HUES48 (cell line): ENCODE measurements at regions not wholly inside any gene's neighbourhood (a gene's known extent, or its start where the extent isn't known, plus 50 kb on each side); places are given as distances from the start of the nearest gene placed in this dataset.

Source experiments
- H3K27ac ChIP-seq: one replicate; pipeline ENCODE4 v1.7.0; 2013; ENCODE audit warnings: low read depth, low read length, inconsistent platforms
- H3K27me3 ChIP-seq: 2 replicates; pipeline ENCODE4 v1.6.1; 2013; ENCODE audit warnings: mild to moderate bottlenecking, low read length; ENCODE audit not compliant: control insufficient read depth, insufficient read depth
- H3K36me3 ChIP-seq: 2 replicates; pipeline ENCODE4 v1.6.1; 2013; ENCODE audit warnings: low read length; ENCODE audit not compliant: control insufficient read depth, insufficient read depth
- H3K4me1 ChIP-seq: 2 replicates; pipeline ENCODE4 v1.6.1; 2013; ENCODE audit warnings: mild to moderate bottlenecking, low read length; ENCODE audit not compliant: control insufficient read depth, insufficient read depth
- H3K4me3 ChIP-seq: 2 replicates; pipeline ENCODE4 v1.5.1; 2013; ENCODE audit warnings: mild to moderate bottlenecking, low read depth, low read length
- H3K9ac ChIP-seq: 2 replicates; pipeline ENCODE4 v1.6.1; 2013; ENCODE audit warnings: mild to moderate bottlenecking, low read depth, low read length, moderate library complexity
- H3K9me3 ChIP-seq: 2 replicates; pipeline ENCODE4 v1.6.1; 2013; ENCODE audit warnings: low read length; ENCODE audit not compliant: control insufficient read depth, insufficient read depth

GRCh38 chr5:72000707-72001106 lies 106.6 kb upstream of the MAP1B start:
- Histone ChIP-seq H3K4me3 (no peak overlapping the region), H3K4me1 (no peaks in the 10 kb centered on the region), H3K9ac (no peak overlapping the region), H3K27me3 (no peaks in the 10 kb centered on the region), H3K27ac (no peak overlapping the region), H3K36me3 (no peaks in the 10 kb centered on the region), H3K9me3 (no peaks in the 10 kb centered on the region)

- H3K27me3 ChIP-seq, result no peaks in the 10 kb centered on the region
- H3K9me3 ChIP-seq, result no peaks in the 10 kb centered on the region
- no peak overlapping the region for H3K4me3 ChIP-seq
- no peak overlapping the region for H3K9ac ChIP-seq
- peaks cover 7% of the 10 kb centered on the region; the same call in 1 of the 2 replicates for H3K4me1 ChIP-seq
- H3K27ac ChIP-seq, result no peak overlapping the region
- no peaks in the 10 kb centered on the region for H3K36me3 ChIP-seq
Observed at GRCh38 chr5:72005671-72006070, 101.6 kb upstream of the MAP1B start.

GRCh38 chr5:72006361-72006760 lies 100.9 kb upstream of the MAP1B start:
- H3K36me3 ChIP-seq, result no peaks in the 10 kb centered on the region
- H3K27me3 ChIP-seq, result no peaks in the 10 kb centered on the region
- H3K9ac ChIP-seq, result no peak overlapping the region
- no peak overlapping the region for H3K27ac ChIP-seq
- no peak overlapping the region for H3K4me3 ChIP-seq
- no peaks in the 10 kb centered on the region for H3K9me3 ChIP-seq
- H3K4me1 ChIP-seq, result peaks cover 7% of the 10 kb centered on the region; the same call in 1 of the 2 replicates

- Histone ChIP-seq H3K4me3 (no peak overlapping the region), H3K4me1 (peaks cover 7% of the 10 kb centered on the region; the same call in 1 of the 2 replicates), H3K36me3 (no peaks in the 10 kb centered on the region), H3K9me3 (no peaks in the 10 kb centered on the region), H3K27ac (no peak overlapping the region), H3K27me3 (no peaks in the 10 kb centered on the region), H3K9ac (no peak overlapping the region)
Observed at GRCh38 chr5:72007336-72008111, 99.8 kb upstream of the MAP1B start.

GRCh38 chr5:72009280-72009679 lies 98.0 kb upstream of the MAP1B start:
- H3K9ac ChIP-seq, result no peak overlapping the region
- no peaks in the 10 kb centered on the region for H3K36me3 ChIP-seq
- H3K4me3 ChIP-seq, result no peak overlapping the region
- H3K4me1 ChIP-seq, result peaks cover 10% of the 10 kb centered on the region; the same call in 1 of the 2 replicates
- H3K9me3 ChIP-seq, result no peaks in the 10 kb centered on the region
- no peak overlapping the region for H3K27ac ChIP-seq
- no peaks in the 10 kb centered on the region for H3K27me3 ChIP-seq

GRCh38 chr5:72010430-72010829 lies 96.8 kb upstream of the MAP1B start:
- no peak overlapping the region for H3K4me3 ChIP-seq
- H3K9me3 ChIP-seq, result no peaks in the 10 kb centered on the region
- no peaks in the 10 kb centered on the region for H3K36me3 ChIP-seq
- no peaks in the 10 kb centered on the region for H3K27me3 ChIP-seq
- H3K4me1 ChIP-seq, result peaks cover 14% of the 10 kb centered on the region; the same call in 1 of the 2 replicates
- H3K27ac ChIP-seq, result no peak overlapping the region
- H3K9ac ChIP-seq, result no peak overlapping the region

- H3K9ac ChIP-seq, result no peak overlapping the region
- H3K4me3 ChIP-seq, result no peak overlapping the region
- H3K36me3 ChIP-seq, result no peaks in the 10 kb centered on the region
- no peak overlapping the region for H3K27ac ChIP-seq
- peaks cover 14% of the 10 kb centered on the region; the same call in 1 of the 2 replicates for H3K4me1 ChIP-seq
- H3K9me3 ChIP-seq, result no peaks in the 10 kb centered on the region
- H3K27me3 ChIP-seq, result no peaks in the 10 kb centered on the region
Observed at GRCh38 chr5:72012906-72013305, 94.4 kb upstream of the MAP1B start.

- no peaks in the 10 kb centered on the region for H3K36me3 ChIP-seq
- H3K4me3 ChIP-seq, result no peak overlapping the region
- no peak overlapping the region for H3K27ac ChIP-seq
- H3K4me1 ChIP-seq, result peaks cover 14% of the 10 kb centered on the region; the same call in 1 of the 2 replicates
- no peaks in the 10 kb centered on the region for H3K9me3 ChIP-seq
- no peaks in the 10 kb centered on the region for H3K27me3 ChIP-seq
- H3K9ac ChIP-seq, result no peak overlapping the region
Observed at GRCh38 chr5:72013766-72014624, 93.3 kb upstream of the MAP1B start.

- Histone ChIP-seq H3K27me3 (no peaks in the 10 kb centered on the region), H3K9me3 (no peaks in the 10 kb centered on the region), H3K36me3 (no peaks in the 10 kb centered on the region), H3K4me3 (no peak overlapping the region), H3K4me1 (peaks cover 7% of the 10 kb centered on the region), H3K9ac (no peak overlapping the region), H3K27ac (no peak overlapping the region)
Observed at GRCh38 chr5:72015103-72015548, 92.1 kb upstream of the MAP1B start.

- Histone ChIP-seq H3K36me3 (no peaks in the 10 kb centered on the region), H3K4me3 (no peak overlapping the region), H3K9me3 (no peaks in the 10 kb centered on the region), H3K27me3 (no peaks in the 10 kb centered on the region), H3K9ac (no peak overlapping the region), H3K27ac (no peak overlapping the region), H3K4me1 (peaks cover 14% of the 10 kb centered on the region)
Observed at GRCh38 chr5:72018143-72018803, 89.0 kb upstream of the MAP1B start.
